Vagina (tissue), 2 donors: ENCODE measurements at regions not wholly inside any gene's neighbourhood (a gene's known extent, or its start where the extent isn't known, plus 50 kb on each side); places are given as distances from the start of the nearest gene placed in this dataset.

Source experiments
- CTCF ChIP-seq, 3 experiments: fragments of 450-650 bp in 2 of 3; fragments of 200-600 bp in 1 of 3; sonication (generic) in 1 of 3; IDR thresholded peaks; one replicate each; pipeline ENCODE4 v1.5.1; 2017 to 2019; ENCODE audit warnings: antibody characterized with exemption in 3 of 3, mild to moderate bottlenecking in 2 of 3, moderate library complexity in 2 of 3
- POLR2AphosphoS5 ChIP-seq, 2 donors: sonication (generic); formaldehyde crosslinking; IDR thresholded peaks; one replicate each; pipeline ENCODE4 v1.9.0; 2017; ENCODE audit warnings: antibody characterized with exemption in 2 of 2, mild to moderate bottlenecking in 2 of 2, low read depth in 1 of 2; ENCODE audit not compliant: insufficient read depth in 1 of 2

- no peak for TF ChIP-seq POLR2AphosphoS5 (IDR thresholded peaks at IDR 0.05; ENCODE audit: insufficient read depth in 1 of 2, low read depth in 1 of 2)
- no peak for TF ChIP-seq CTCF (IDR thresholded peaks at IDR 0.05)
Measured at GRCh38 chr21:35469498-35469897, 420.4 kb upstream of the RUNX1 start.
